K562 (cell line): ENCODE measurements at regions not wholly inside any gene's neighbourhood (a gene's known extent, or its start where the extent isn't known, plus 50 kb on each side); places are given as distances from the start of the nearest gene placed in this dataset.

Experiments
- ATAC-seq: fragments of 200-7000 bp; cut with Tn5 transposase; 3 replicates; pipeline ENCODE4 v1.9.1; 2020; ENCODE audit warnings: moderate library complexity
- BruUV-seq: library from RNA; stranded (reverse); fragments of 400-500 nt; replicated peaks from 2 replicates; lab custom pipeline; 2021; lab: Mats Ljungman, UMichigan
- CTCF ChIA-PET: fragments of 300-600 bp; formaldehyde crosslinking; extraction: SDS; loops from one replicate; lab custom pipeline; 2021; ENCODE audit warnings: low intra/inter-chr PET ratio; lab: Yijun Ruan, JAX
- POLR2A ChIA-PET: fragments of 300-600, 350-650 bp; sonication (Branson Sonifier 250); formaldehyde crosslinking; extraction: SDS; loops from one replicate; lab custom pipeline; 2021; ENCODE audit warnings: antibody characterized with exemption, inconsistent platforms; lab: Yijun Ruan, JAX
- DNase-seq, 4 experiments: peaks; one replicate each; pipeline versions ENCODE4 v3.0.0 to v3.0.0-alpha.2; 2011 to 2018; ENCODE audit warnings: low spot score in 3 of 4, mixed read lengths in 3 of 4; ENCODE audit errors: extremely low read depth in 1 of 4
- FAIRE-seq: peaks from 2 replicates; lab custom pipeline; 2011; peaks lifted over from hg19 to GRCh38; lab: Jason Lieb, UNC
- H2AFZ ChIP-seq: 2 replicates; pipeline ENCODE4 v1.6.0; 2011; ENCODE audit warnings: low read depth, low read length, control low read depth, inconsistent platforms
- H3K27ac ChIP-seq: fragments of 200-600 bp; 3 replicates; pipeline ENCODE4 v1.8.0; 2011; ENCODE audit warnings: low read depth, mild to moderate bottlenecking, control low read depth, inconsistent platforms, low read length, moderate library complexity, mixed read lengths; ENCODE audit errors: extremely low read depth
- H3K27me3 ChIP-seq, 2 experiments: fragments of 300-600 bp in 1 of 2; 2 replicates in 1 of 2; 3 replicates in 1 of 2; pipeline versions ENCODE4 v1.6.0 to v1.8.0; 2011; ENCODE audit warnings: inconsistent platforms in 2 of 2, low read length in 2 of 2, mild to moderate bottlenecking in 1 of 2, mixed read lengths in 1 of 2, moderate library complexity in 1 of 2; ENCODE audit not compliant: control insufficient read depth in 2 of 2, insufficient read depth in 2 of 2
- H3K36me3 ChIP-seq: fragments of 300-600 bp; 3 replicates; pipeline ENCODE4 v1.8.0; 2011; ENCODE audit warnings: mild to moderate bottlenecking, low read length, inconsistent platforms; ENCODE audit not compliant: control insufficient read depth, insufficient read depth
- H3K4me1 ChIP-seq, 2 experiments: fragments of 200-600 bp in 1 of 2; replicated peaks in 1 of 2; 2 replicates in 1 of 2; 3 replicates in 1 of 2; pipeline versions ENCODE4 v1.5.1 to v1.8.0; 2011; ENCODE audit warnings: inconsistent platforms in 2 of 2, low read length in 2 of 2, mild to moderate bottlenecking in 1 of 2, mixed read lengths in 1 of 2, moderate library complexity in 1 of 2; ENCODE audit not compliant: control insufficient read depth in 2 of 2, insufficient read depth in 2 of 2
- H3K4me2 ChIP-seq: 2 replicates; pipeline ENCODE4 v1.6.1; 2011; ENCODE audit warnings: low read length, control low read depth, inconsistent platforms, mixed read lengths; ENCODE audit not compliant: insufficient read depth
- H3K4me3 ChIP-seq: fragments of 200-600 bp; sonication (generic), shearing (Covaris generic); 2 replicates; pipeline ENCODE4 v1.5.1; 2016; ENCODE audit warnings: control low read depth, inconsistent platforms
- H3K79me2 ChIP-seq: fragments of 200-600 bp; 3 replicates; pipeline ENCODE4 v1.8.0; 2011; ENCODE audit warnings: low read length, inconsistent platforms; ENCODE audit not compliant: control insufficient read depth, insufficient read depth
- H3K9ac ChIP-seq, 2 experiments: 2 replicates each; pipeline versions ENCODE4 v1.6.0 to v1.6.1; 2011; ENCODE audit warnings: low read depth in 2 of 2, low read length in 2 of 2, control low read depth in 1 of 2, inconsistent platforms in 1 of 2, mild to moderate bottlenecking in 1 of 2, mixed read lengths in 1 of 2; ENCODE audit not compliant: insufficient read depth in 1 of 2
- H3K9me1 ChIP-seq: one replicate; pipeline ENCODE4 v1.6.0; 2011; ENCODE audit warnings: inconsistent platforms, mild to moderate bottlenecking, low read length, moderate library complexity; ENCODE audit not compliant: control insufficient read depth, insufficient read depth
- H3K9me3 ChIP-seq: replicated peaks from 2 replicates; pipeline ENCODE4 v1.5.1; 2011; ENCODE audit warnings: low read depth, low read length, inconsistent platforms; ENCODE audit not compliant: control insufficient read depth, insufficient read depth
- H4K20me1 ChIP-seq: replicated peaks from 2 replicates; pipeline ENCODE4 v1.6.1; 2011; ENCODE audit warnings: low read length, inconsistent platforms, mixed read lengths; ENCODE audit not compliant: control insufficient read depth, insufficient read depth
- ARHGAP35 ChIP-seq: fragments of 450-650 bp; IDR thresholded peaks from 2 replicates; pipeline ENCODE4 v1.6.1; 2018; ENCODE audit not compliant: partially characterized antibody
- CBFB ChIP-seq: sonication (generic); formaldehyde crosslinking; IDR thresholded peaks from 2 replicates; pipeline ENCODE4 v1.4.0; 2020; ENCODE audit warnings: mild to moderate bottlenecking, missing genetic modification reagents
- CEBPB ChIP-seq: fragments of 450-650 bp; IDR thresholded peaks from 2 replicates; pipeline ENCODE4 v1.6.1; 2016; ENCODE audit warnings: missing genetic modification characterization, missing compliant biosample characterization
- FOXJ2 ChIP-seq: fragments of 200-800 bp; sonication (Bioruptor generic); IDR thresholded peaks from 2 replicates; pipeline ENCODE4 v1.6.1; 2016; ENCODE audit warnings: missing genetic modification characterization, missing compliant biosample characterization
- FUS ChIP-seq: fragments of 200-400 bp; formaldehyde crosslinking; optimal IDR thresholded peaks from 2 replicates; pipeline ENCODE3; 2017; ENCODE audit warnings: low read depth, low read length
- HNRNPL ChIP-seq: fragments of 200-400 bp; formaldehyde crosslinking; IDR thresholded peaks from 2 replicates; pipeline ENCODE4 v1.6.1; 2017; ENCODE audit warnings: low read depth, mild to moderate bottlenecking, low read length
- IRF2 ChIP-seq: sonication (generic); formaldehyde crosslinking; IDR thresholded peaks from 2 replicates; pipeline ENCODE4 v1.8.1; 2022; ENCODE audit warnings: mild to moderate bottlenecking, missing genetic modification reagents
- KLF1 ChIP-seq: fragments of 450-650 bp; IDR thresholded peaks from 2 replicates; pipeline ENCODE4 v1.6.1; 2016; ENCODE audit warnings: missing genetic modification characterization, missing compliant biosample characterization
- MEF2D ChIP-seq: conservative IDR thresholded peaks from 2 replicates; pipeline ENCODE4 v1.6.1; 2016; ENCODE audit warnings: low read depth, missing genetic modification characterization, missing compliant biosample characterization
- NR2C2 ChIP-seq, 2 experiments: fragments of 200-800 bp in 1 of 2; sonication (Bioruptor generic) in 1 of 2; sonication (generic) in 1 of 2; formaldehyde crosslinking in 1 of 2; IDR thresholded peaks; 2 replicates each; pipeline versions ENCODE4 v1.6.1 to v1.8.0; 2016 to 2022; ENCODE audit warnings: mild to moderate bottlenecking in 1 of 2, missing compliant biosample characterization in 1 of 2, missing genetic modification characterization in 1 of 2, missing genetic modification reagents in 1 of 2
- POLR3A ChIP-seq: IDR thresholded peaks from 2 replicates; pipeline ENCODE4 v1.6.1; 2011; ENCODE audit warnings: borderline replicate concordance, mild to moderate bottlenecking, moderate library complexity; ENCODE audit not compliant: insufficient read length, insufficient read depth; ENCODE audit errors: extremely low read depth
- PTRF ChIP-seq: fragments of 450-650 bp; IDR thresholded peaks from 2 replicates; pipeline ENCODE4 v1.6.1; 2016; ENCODE audit warnings: mild to moderate bottlenecking, missing genetic modification characterization, missing compliant biosample characterization
- RBM25 ChIP-seq: fragments of 200-400 bp; formaldehyde crosslinking; IDR thresholded peaks from 2 replicates; pipeline ENCODE4 v1.6.1; 2018; ENCODE audit warnings: low read length, low read depth, moderate library complexity; ENCODE audit not compliant: severe bottlenecking
- RCOR1 ChIP-seq, 2 experiments: IDR thresholded peaks; 2 replicates each; pipeline ENCODE4 v1.6.1; 2012; ENCODE audit warnings: low read depth in 2 of 2, low read length in 2 of 2, borderline replicate concordance in 1 of 2, improper control_type of control experiment in 1 of 2
- SIX5 ChIP-seq, 2 experiments: IDR thresholded peaks; 2 replicates each; pipeline ENCODE4 v1.6.1; 2011; ENCODE audit warnings: low read length in 2 of 2, borderline replicate concordance in 1 of 2, low read depth in 1 of 2, mild to moderate bottlenecking in 1 of 2, moderate library complexity in 1 of 2; ENCODE audit not compliant: insufficient read depth in 1 of 2
- SMC3 ChIP-seq: conservative IDR thresholded peaks from 2 replicates; pipeline ENCODE4 v1.6.1; 2011; ENCODE audit warnings: low read depth, low read length, improper control_type of control experiment; ENCODE audit not compliant: insufficient read depth
- TAF15 ChIP-seq: fragments of 200-400 bp; formaldehyde crosslinking; IDR thresholded peaks from 2 replicates; pipeline ENCODE4 v1.6.1; 2017; ENCODE audit warnings: mild to moderate bottlenecking, low read depth, low read length, moderate library complexity
- ZC3H4 ChIP-seq: sonication (generic); formaldehyde crosslinking; IDR thresholded peaks from 2 replicates; pipeline ENCODE4 v1.9.0; 2021; ENCODE audit warnings: missing genetic modification reagents, borderline replicate concordance
- ZNF174 ChIP-seq: fragments of 250-450 bp; sonication (Bioruptor Pico); IDR thresholded peaks from 2 replicates; pipeline ENCODE4 v1.4.0; 2020; ENCODE audit warnings: mild to moderate bottlenecking
- ZNF232 ChIP-seq: sonication (generic); formaldehyde crosslinking; IDR thresholded peaks from 2 replicates; pipeline ENCODE4 v1.8.0; 2022; ENCODE audit warnings: mild to moderate bottlenecking, missing genetic modification reagents
- WGBS: fragments of 100-300 bp; shearing (Covaris generic); methylation state at CpG from one replicate; pipeline ENCODE4 v1.1.6; 2016; ENCODE audit warnings: low coverage, mixed read lengths; ENCODE audit not compliant: insufficient coverage; ENCODE audit errors: missing lambda C conversion rate; 5-methylcytosine and 5-hydroxymethylcytosine counted together
- in situ Hi-C: fragments of 300-500 bp; cut with MboI; formaldehyde crosslinking; loops from 4 replicates; pipeline ENCODE4 v1.15.0; 2018; ENCODE audit warnings: inconsistent platforms, mixed read lengths
- intact Hi-C: fragments of 100-400 bp; cut with micrococcal nuclease; formaldehyde crosslinking; loops from 2 replicates; pipeline ENCODE4 v1.14.2; 2022
- TF ChIP-seq, protein P1 (sequence below): fragments of 250-450 bp; sonication (Bioruptor Pico); IDR thresholded peaks from 2 replicates; pipeline ENCODE4 v1.4.0; 2020; ENCODE audit warnings: mild to moderate bottlenecking, moderate library complexity

DNA sequence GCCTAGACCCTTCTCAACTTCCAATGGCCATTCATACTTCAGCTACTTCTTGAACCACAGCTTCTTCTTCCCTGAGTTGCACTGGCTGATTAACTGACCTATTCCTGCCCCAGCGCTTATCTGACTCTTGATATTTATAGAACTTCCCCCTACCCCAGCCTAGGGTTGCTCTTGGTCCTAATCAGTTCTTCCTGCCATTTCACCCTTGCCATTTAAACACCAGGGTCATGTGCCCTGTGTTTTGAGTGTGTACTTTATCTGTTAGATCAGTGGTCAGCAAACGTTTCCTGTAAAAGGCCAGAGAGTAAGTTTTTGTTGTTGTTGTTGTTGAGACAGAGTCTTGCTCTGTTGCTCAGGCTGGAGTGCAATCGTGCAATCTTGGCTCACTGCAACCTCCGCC lies 82.4 kb upstream of the COX10 start:
- FAIRE-seq (no peak), ATAC-seq (no peak), DNase-seq (no peak)
- Histone ChIP-seq H3K9me3 (no peaks in the 10 kb centered on the region), H3K4me3 (no peak overlapping the region), H3K9me1 (no peaks in the 10 kb centered on the region), H3K4me1 (no peaks in the 10 kb centered on the region; a peak in 2 of 5 replicates), H3K27ac (no peak overlapping the region), H3K9ac (no peak overlapping the region), H2AFZ (no peak overlapping the region), H3K79me2 (no peaks in the 10 kb centered on the region), H3K27me3 (peaks cover 0 to 15% of the 10 kb centered on the region in 2 experiments; a peak in 2 of 5 replicates)
- CTCF ChIA-PET: no interaction called here
- POLR2A ChIA-PET: no interaction called here
- 0% methylated on average over 3 of the region's 4 CpGs for WGBS
- no TSS peak for BruUV-seq
- no peak for TF ChIP-seq CEBPB
- TF ChIP-seq PTRF (tag): no peak
- no peak for TF ChIP-seq RCOR1 (IDR thresholded peaks at IDR 0.05; ENCODE audit: borderline replicate concordance in 1 of 2, low read depth in 2 of 2, low read length in 2 of 2)
- no peak for TF ChIP-seq IRF2 (CRISPR knock-in tag)
- TF ChIP-seq ZNF174 (CRISPR knock-in tag): no peak
- TF ChIP-seq ZNF232 (CRISPR knock-in tag): no peak
- TF ChIP-seq, protein P1, sequence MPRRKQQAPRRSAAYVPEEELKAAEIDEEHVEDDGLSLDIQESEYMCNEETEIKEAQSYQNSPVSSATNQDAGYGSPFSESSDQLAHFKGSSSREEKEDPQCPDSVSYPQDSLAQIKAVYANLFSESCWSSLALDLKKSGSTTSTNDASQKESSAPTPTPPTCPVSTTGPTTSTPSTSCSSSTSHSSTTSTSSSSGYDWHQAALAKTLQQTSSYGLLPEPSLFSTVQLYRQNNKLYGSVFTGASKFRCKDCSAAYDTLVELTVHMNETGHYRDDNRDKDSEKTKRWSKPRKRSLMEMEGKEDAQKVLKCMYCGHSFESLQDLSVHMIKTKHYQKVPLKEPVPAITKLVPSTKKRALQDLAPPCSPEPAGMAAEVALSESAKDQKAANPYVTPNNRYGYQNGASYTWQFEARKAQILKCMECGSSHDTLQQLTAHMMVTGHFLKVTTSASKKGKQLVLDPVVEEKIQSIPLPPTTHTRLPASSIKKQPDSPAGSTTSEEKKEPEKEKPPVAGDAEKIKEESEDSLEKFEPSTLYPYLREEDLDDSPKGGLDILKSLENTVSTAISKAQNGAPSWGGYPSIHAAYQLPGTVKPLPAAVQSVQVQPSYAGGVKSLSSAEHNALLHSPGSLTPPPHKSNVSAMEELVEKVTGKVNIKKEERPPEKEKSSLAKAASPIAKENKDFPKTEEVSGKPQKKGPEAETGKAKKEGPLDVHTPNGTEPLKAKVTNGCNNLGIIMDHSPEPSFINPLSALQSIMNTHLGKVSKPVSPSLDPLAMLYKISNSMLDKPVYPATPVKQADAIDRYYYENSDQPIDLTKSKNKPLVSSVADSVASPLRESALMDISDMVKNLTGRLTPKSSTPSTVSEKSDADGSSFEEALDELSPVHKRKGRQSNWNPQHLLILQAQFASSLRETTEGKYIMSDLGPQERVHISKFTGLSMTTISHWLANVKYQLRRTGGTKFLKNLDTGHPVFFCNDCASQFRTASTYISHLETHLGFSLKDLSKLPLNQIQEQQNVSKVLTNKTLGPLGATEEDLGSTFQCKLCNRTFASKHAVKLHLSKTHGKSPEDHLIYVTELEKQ (CRISPR knock-in tag): no peak
- no peak for TF ChIP-seq ARHGAP35
- no peak for TF ChIP-seq HNRNPL
- TF ChIP-seq FOXJ2 (tag): 0 out of 2 replicates have a peak, but pooled peaks have one; percentile 28
- TF ChIP-seq POLR3A: no peak
- no peak for TF ChIP-seq KLF1
- TF ChIP-seq SMC3: no peak
- no peak for TF ChIP-seq NR2C2 (CRISPR knock-in tag; IDR thresholded peaks at IDR 0.05)
- peak; percentile 51; the same call in 1 of the 2 replicates for TF ChIP-seq NR2C2 (tag; IDR thresholded peaks at IDR 0.05)
- TF ChIP-seq FUS: no peak
- TF ChIP-seq ZC3H4 (CRISPR knock-in tag): no peak
- peak; percentile 83; the same call in 1 of the 2 replicates for TF ChIP-seq MEF2D (tag)
- no peak for TF ChIP-seq TAF15
- TF ChIP-seq RBM25: no peak
- no peak for TF ChIP-seq SIX5 (IDR thresholded peaks at IDR 0.05; ENCODE audit: borderline replicate concordance in 1 of 2, insufficient read depth in 1 of 2, low read depth in 1 of 2, low read length in 2 of 2)
- no peak for TF ChIP-seq CBFB (CRISPR knock-in tag)
- TF ChIP-seq, all 486 proteins: peak for 3
- Histone ChIP-seq H4K20me1 (no peaks in the 10 kb centered on the region), H3K36me3 (no peaks in the 10 kb centered on the region), H3K4me2 (no peak overlapping the region)
- intact Hi-C loops: no loop called here
- in situ Hi-C loops: no loop called here
